ENCODE measurements at regions not wholly inside any gene's neighbourhood (a gene's known extent, or its start where the extent isn't known, plus 50 kb on each side); places are given as distances from the start of the nearest gene placed in this dataset.
"Not testable (repeated sequence)": the region's sequence is repeated elsewhere in the genome, so short reads cannot be mapped to it uniquely, and the experiment has no call there.

DNA sequence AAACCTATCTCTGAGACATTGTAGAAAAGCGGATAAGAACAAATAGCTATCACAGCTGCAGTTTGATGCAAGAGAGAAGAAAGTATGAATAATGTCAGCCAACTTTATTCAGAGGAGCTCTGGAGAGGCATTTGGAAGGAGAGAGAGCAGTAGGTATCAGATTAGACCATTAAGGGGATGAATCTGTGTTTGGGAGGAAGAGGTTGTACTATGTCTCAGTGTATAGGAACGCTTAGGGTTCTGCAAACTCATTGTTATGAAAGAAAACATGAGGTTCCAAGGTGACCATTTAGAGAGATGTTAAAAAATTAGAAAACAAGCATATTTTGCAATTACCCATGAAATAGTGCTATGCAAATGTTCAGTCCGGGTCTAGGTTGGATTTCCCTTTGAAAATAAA is 207.5 kb upstream of the GNAI1 start:
- TF ChIP-seq, protein P1, sequence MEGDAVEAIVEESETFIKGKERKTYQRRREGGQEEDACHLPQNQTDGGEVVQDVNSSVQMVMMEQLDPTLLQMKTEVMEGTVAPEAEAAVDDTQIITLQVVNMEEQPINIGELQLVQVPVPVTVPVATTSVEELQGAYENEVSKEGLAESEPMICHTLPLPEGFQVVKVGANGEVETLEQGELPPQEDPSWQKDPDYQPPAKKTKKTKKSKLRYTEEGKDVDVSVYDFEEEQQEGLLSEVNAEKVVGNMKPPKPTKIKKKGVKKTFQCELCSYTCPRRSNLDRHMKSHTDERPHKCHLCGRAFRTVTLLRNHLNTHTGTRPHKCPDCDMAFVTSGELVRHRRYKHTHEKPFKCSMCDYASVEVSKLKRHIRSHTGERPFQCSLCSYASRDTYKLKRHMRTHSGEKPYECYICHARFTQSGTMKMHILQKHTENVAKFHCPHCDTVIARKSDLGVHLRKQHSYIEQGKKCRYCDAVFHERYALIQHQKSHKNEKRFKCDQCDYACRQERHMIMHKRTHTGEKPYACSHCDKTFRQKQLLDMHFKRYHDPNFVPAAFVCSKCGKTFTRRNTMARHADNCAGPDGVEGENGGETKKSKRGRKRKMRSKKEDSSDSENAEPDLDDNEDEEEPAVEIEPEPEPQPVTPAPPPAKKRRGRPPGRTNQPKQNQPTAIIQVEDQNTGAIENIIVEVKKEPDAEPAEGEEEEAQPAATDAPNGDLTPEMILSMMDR (IDR thresholded peaks at IDR 0.05; ENCODE audit: control insufficient read depth, insufficient read depth, low read depth, low read length, missing control alignments), result no peak
- DNase-seq (ENCODE audit: low read depth), result no peak
- no peak overlapping the region for H3K4me3 ChIP-seq (ENCODE audit: control insufficient read depth, low read depth, low read length)

- DNase-seq (ENCODE audit: low read depth), result peak; percentile 2
Observed at GRCh38 chr7:79923953-79924352, 210.7 kb upstream of the GNAI1 start.

DNA sequence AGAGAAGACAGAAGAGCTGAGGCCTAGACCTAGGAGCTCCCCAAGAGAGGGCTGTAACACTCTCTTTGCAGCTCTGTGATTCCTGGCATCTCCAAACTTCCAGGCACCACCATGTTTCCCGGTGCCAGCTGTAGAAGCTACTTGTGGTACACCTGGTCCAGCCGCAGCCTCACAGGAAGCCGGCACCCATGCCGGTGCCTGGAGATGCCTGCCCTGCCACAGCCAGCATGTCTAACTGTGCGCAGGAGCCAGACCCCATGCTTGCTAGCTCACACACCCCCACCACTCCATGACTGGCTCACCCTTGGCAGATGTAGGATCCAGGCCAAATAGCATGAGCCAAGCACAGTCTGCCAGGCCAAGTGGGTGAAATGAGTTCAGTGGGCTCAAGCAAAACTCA is 211.7 kb upstream of the GNAI1 start:
- no peak for DNase-seq (ENCODE audit: low read depth)
- TF ChIP-seq, protein P1 (IDR thresholded peaks at IDR 0.05; ENCODE audit: control insufficient read depth, insufficient read depth, low read depth, low read length, missing control alignments), result no peak

More at GRCh38 chr7:79923953-79924352, 210.7 kb upstream of the GNAI1 start:
- no peak overlapping the region for H3K4me3 ChIP-seq (ENCODE audit: control insufficient read depth, low read depth, low read length)
- TF ChIP-seq, protein P1 (IDR thresholded peaks at IDR 0.05; ENCODE audit: control insufficient read depth, insufficient read depth, low read depth, low read length, missing control alignments), result no peak

DNA sequence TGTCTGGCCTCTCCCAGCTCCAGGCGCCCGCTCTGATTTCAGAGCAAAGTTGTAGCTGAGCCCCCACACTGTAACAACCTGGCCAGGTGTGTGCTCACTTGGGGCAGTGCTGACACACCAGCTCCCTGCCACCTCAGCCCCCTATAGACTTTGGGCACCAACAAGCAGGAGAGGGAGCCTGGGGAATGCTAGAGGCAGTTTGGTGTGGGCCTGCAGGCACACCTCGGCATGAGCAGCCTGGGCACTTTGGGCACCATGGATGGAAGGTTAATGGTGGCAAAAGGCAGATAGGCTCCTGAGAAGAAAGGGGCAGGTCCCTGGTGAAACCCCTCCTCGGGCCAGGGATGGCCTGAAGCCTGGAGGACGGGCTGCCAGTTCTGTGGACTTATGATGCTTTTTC is 212.7 kb upstream of the GNAI1 start:
- TF ChIP-seq, protein P1 (IDR thresholded peaks at IDR 0.05; ENCODE audit: control insufficient read depth, insufficient read depth, low read depth, low read length, missing control alignments), result no peak
- no peak for DNase-seq (ENCODE audit: low read depth)
- H3K4me3 ChIP-seq (ENCODE audit: control insufficient read depth, low read depth, low read length), result no peak overlapping the region

More for the DNA sequence above, 211.7 kb upstream of the GNAI1 start:
- H3K4me3 ChIP-seq (ENCODE audit: control insufficient read depth, low read depth, low read length), result no peak overlapping the region

DNA sequence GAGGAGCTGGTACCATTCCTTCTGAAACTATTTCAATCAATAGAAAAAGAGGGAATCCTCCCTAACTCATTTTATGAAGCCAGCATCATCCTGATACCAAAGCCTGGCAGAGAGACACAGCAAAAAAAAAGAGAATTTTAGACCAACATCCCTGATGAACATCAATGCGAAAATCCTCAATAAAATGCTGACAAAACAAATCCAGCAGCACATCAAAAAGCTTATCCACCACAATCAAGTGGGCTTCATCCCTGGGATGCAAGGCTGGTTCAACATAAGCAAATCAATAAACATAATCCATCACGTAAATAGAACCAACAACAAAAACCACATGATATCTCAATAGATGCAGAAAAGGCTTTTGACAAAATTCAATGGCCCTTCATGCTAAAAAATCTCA is 216.0 kb upstream of the GNAI1 start:
- DNase-seq (ENCODE audit: low read depth); H3K4me3 ChIP-seq (ENCODE audit: control insufficient read depth, low read depth, low read length): not testable (repeated sequence)

DNA sequence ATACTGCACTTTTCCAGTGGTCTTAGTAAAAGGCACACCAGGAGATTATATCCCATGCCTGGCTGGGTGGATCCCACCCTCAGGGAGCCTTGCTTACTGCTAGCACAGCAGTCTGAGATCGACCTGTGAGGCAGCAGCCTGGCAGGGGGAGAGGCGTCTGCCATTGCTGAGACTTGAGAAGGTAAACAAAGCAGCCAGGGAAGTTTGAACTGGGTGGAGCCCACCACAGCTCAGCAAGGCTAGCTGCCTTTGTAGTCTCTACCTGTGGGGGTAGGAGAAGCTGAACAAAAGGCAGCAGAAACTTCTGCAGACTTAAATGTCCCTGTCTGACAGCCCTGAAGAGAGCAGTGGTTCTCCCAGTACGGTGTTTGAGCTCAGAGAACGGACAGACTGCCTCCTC is 219.3 kb upstream of the GNAI1 start:
- not testable (repeated sequence) for H3K4me3 ChIP-seq (ENCODE audit: control insufficient read depth, low read depth, low read length); DNase-seq (ENCODE audit: low read depth)

DNA sequence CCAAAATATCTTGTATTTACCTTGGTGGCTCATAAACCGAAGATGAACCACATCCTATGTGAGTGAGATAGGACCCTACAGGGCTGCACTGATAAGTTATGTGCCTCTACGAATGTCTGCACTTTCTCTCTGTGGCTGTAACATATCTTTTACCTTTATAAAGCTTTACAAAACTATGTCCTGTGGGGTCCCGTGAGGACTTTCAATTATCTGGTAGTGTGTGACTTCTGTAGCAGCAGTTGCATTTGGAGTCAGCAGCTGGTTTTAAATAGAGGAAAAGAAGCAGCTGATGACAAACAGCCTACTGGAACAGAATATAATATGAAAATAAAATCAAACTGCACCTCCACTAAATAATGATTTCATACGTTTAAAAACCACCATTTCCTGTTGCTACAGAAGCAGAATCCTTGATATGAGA is 222.4 kb upstream of the GNAI1 start:
- no peak overlapping the region for H3K4me3 ChIP-seq (ENCODE audit: control insufficient read depth, low read depth, low read length)
- no peak for DNase-seq (ENCODE audit: low read depth)
- TF ChIP-seq, protein P1 (IDR thresholded peaks at IDR 0.05; ENCODE audit: control insufficient read depth, insufficient read depth, low read depth, low read length, missing control alignments), result no peak

- H3K4me3 ChIP-seq (ENCODE audit: control insufficient read depth, low read depth, low read length), result no peak overlapping the region
- TF ChIP-seq, protein P1 (IDR thresholded peaks at IDR 0.05; ENCODE audit: control insufficient read depth, insufficient read depth, low read depth, low read length, missing control alignments), result no peak
- no peak for DNase-seq (ENCODE audit: low read depth)
Observed at GRCh38 chr7:79911420-79911819, 223.2 kb upstream of the GNAI1 start.

Measured in AG09309 (cell line).